BE2C (cell line): ENCODE measurements at regions not wholly inside any gene's neighbourhood (a gene's known extent, or its start where the extent isn't known, plus 50 kb on each side); places are given as distances from the start of the nearest gene placed in this dataset.

Experiments used
- DNase-seq: peaks from one replicate; pipeline ENCODE4 v3.0.0-alpha.2; 2020
- H3K27me3 ChIP-seq: fragments of 250-450 bp; sonication (Bioruptor Pico); 2 replicates; pipeline ENCODE4 v1.5.1; 2020; ENCODE audit warnings: mild to moderate bottlenecking
- H3K36me3 ChIP-seq: fragments of 250-450 bp; sonication (Bioruptor Pico); 2 replicates; pipeline ENCODE4 v1.5.1; 2020; ENCODE audit warnings: mild to moderate bottlenecking
- H3K4me1 ChIP-seq: fragments of 250-450 bp; sonication (Bioruptor Pico); 2 replicates; pipeline ENCODE4 v1.5.1; 2020
- H3K4me3 ChIP-seq: 2 replicates; pipeline ENCODE4 v1.5.1; 2011; ENCODE audit warnings: low read depth, low read length
- H3K9me3 ChIP-seq: fragments of 250-450 bp; sonication (Bioruptor Pico); 2 replicates; pipeline ENCODE4 v1.5.1; 2020
- TF ChIP-seq, protein P1 (sequence below): IDR thresholded peaks from 2 replicates; pipeline ENCODE4 v1.5.1; 2012; ENCODE audit warnings: mild to moderate bottlenecking, low read depth, low read length

DNA sequence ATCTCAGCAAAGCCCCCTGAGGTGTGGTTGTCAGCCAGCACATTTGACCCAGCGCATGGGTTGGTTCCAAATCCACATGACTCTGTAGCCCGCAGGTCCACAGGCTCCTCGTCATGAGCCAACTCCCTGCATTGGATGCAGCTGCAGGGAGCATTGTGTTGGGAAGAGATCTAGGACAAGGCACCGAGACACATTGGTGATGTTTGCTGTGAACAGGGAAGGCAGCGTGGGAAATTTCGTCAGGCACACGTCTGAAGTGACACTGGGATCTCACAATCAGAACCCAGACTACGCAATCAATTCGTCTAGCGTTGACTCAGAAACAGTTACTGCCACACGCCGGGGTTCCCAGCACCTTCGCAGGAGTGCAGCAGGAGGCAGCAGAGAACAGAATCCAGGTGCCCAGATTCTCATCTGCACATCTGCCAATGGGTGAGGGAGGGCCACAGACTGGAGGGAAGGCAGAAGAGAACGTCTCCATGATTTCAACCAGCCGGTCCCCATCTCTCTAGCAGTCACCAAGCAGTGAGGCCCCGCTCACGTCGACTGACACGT is 177.0 kb downstream of the TTLL2 start:
- no peaks in the 10 kb centered on the region for H3K4me1 ChIP-seq
- TF ChIP-seq, protein P1, sequence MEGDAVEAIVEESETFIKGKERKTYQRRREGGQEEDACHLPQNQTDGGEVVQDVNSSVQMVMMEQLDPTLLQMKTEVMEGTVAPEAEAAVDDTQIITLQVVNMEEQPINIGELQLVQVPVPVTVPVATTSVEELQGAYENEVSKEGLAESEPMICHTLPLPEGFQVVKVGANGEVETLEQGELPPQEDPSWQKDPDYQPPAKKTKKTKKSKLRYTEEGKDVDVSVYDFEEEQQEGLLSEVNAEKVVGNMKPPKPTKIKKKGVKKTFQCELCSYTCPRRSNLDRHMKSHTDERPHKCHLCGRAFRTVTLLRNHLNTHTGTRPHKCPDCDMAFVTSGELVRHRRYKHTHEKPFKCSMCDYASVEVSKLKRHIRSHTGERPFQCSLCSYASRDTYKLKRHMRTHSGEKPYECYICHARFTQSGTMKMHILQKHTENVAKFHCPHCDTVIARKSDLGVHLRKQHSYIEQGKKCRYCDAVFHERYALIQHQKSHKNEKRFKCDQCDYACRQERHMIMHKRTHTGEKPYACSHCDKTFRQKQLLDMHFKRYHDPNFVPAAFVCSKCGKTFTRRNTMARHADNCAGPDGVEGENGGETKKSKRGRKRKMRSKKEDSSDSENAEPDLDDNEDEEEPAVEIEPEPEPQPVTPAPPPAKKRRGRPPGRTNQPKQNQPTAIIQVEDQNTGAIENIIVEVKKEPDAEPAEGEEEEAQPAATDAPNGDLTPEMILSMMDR, result peak; percentile 54
- no peak overlapping the region for H3K4me3 ChIP-seq
- no peaks in the 10 kb centered on the region for H3K36me3 ChIP-seq
- DNase-seq, result peak; percentile 34
- no peaks in the 10 kb centered on the region for H3K9me3 ChIP-seq
- H3K27me3 ChIP-seq, result no peaks in the 10 kb centered on the region

DNA sequence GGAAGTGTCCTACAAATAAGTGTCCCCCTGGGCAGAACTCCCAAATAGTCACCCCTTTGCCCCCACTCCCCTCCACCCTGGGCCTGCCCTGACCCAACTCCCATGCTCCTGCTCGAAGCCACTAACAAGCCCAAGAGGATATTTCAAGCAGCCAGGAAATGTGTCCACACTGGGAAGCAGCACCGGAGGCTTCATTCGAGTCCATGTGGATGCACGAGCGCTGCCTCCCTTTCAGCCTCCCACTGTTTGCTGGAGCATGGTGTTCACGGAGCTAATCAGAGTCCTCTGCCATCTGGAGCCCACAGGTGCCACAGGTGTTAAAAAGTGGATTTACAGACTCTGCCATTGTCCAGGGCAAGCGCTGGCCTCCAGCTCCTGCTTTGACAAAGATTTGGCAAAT is 177.6 kb downstream of the TTLL2 start:
- TF ChIP-seq, protein P1, result no peak
- no peak for DNase-seq
- Histone ChIP-seq H3K36me3 (no peaks in the 10 kb centered on the region), H3K27me3 (no peaks in the 10 kb centered on the region), H3K4me1 (no peaks in the 10 kb centered on the region), H3K4me3 (no peak overlapping the region), H3K9me3 (no peaks in the 10 kb centered on the region)

DNA sequence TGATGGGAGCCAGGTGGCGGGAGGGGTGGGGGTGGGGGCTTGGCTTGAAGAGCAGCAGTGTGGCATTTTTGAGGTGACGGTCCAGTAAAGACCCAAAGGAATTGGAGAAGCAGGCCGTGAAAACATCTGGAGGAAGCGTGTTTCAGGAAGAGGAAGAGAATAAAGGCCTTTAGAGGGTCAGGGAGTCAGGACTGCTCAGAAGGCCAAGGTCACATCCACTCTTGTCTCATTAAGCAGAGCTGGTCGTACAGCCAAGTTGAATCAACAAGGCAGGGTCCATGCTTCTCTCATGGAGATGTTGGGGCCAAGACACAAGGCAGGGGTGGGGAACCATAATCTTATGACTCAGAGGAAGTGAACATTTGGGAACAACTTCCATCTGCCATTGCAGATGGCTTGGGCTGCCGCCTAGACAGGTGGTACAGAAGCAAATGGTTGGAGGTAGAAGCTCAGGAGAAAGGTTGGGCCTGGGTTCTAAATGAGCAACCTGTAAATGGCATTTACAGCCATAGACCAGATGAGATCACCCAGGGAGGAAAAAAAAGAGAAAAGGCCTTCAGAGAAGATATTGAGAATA is 179.6 kb downstream of the TTLL2 start:
- Histone ChIP-seq H3K36me3 (no peaks in the 10 kb centered on the region), H3K27me3 (no peaks in the 10 kb centered on the region), H3K4me1 (no peaks in the 10 kb centered on the region), H3K9me3 (no peaks in the 10 kb centered on the region), H3K4me3 (no peak overlapping the region)
- TF ChIP-seq, protein P1, result no peak
- no peak for DNase-seq

DNA sequence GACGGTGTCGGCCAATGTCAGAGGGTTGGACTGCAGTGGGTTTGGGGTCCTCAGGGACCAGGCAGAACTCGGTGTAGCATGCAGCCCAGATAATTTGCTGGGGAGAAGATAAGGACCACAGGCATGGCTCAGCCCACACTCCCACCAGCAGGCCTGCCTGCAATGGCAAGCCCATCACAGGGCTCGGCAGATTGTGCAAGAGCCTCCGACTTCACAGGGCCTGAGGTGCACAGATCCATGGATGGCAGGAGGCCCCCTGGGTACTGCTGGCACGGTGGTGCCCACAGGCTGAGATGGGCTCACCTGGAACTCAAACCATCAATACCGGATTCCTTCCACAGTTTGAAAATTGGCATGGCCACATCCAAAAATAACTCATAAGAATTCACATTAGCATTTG is 180.3 kb downstream of the TTLL2 start:
- H3K4me1 ChIP-seq, result no peaks in the 10 kb centered on the region
- no peak overlapping the region for H3K4me3 ChIP-seq
- H3K36me3 ChIP-seq, result no peaks in the 10 kb centered on the region
- DNase-seq, result no peak
- TF ChIP-seq, protein P1, result no peak
- no peaks in the 10 kb centered on the region for H3K27me3 ChIP-seq
- H3K9me3 ChIP-seq, result no peaks in the 10 kb centered on the region

DNA sequence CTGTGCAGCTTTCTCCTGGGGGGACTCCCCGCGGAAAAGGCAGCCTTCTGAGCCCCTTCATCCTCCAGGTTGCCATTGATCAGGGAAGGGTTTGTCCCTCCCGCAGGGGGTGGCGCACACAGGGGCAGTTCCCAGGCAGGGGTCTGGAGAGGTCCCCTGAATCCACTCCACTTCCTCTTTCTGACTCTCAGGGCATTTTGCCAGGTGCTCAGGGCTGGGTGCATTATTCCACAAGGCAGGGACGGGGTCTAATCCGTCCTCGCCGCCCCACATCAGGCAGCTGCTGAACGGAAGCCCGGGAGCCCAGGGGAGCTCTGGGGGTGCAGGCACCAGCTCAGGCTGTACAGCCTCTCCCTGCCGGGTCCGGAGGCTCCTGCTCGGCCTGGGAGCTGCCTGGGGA is 180.9 kb downstream of the TTLL2 start:
- no peaks in the 10 kb centered on the region for H3K9me3 ChIP-seq

More for the DNA sequence above, 180.9 kb downstream of the TTLL2 start:
- no peak overlapping the region for H3K4me3 ChIP-seq
- TF ChIP-seq, protein P1, result no peak
- H3K4me1 ChIP-seq, result no peaks in the 10 kb centered on the region
- DNase-seq, result no peak
- H3K36me3 ChIP-seq, result no peaks in the 10 kb centered on the region
- H3K27me3 ChIP-seq, result no peaks in the 10 kb centered on the region
